K562 (cell line): ENCODE measurements at regions not wholly inside any gene's neighbourhood (a gene's known extent, or its start where the extent isn't known, plus 50 kb on each side); places are given as distances from the start of the nearest gene placed in this dataset.

ENCODE experiments used
- ATAC-seq: fragments of 200-7000 bp; cut with Tn5 transposase; 3 replicates; pipeline ENCODE4 v1.9.1; 2020; ENCODE audit warnings: moderate library complexity
- BruUV-seq: library from RNA; stranded (reverse); fragments of 400-500 nt; replicated peaks from 2 replicates; lab custom pipeline; 2021; lab: Mats Ljungman, UMichigan
- CTCF ChIA-PET: fragments of 300-600 bp; formaldehyde crosslinking; extraction: SDS; loops from one replicate; lab custom pipeline; 2021; ENCODE audit warnings: low intra/inter-chr PET ratio; lab: Yijun Ruan, JAX
- POLR2A ChIA-PET: fragments of 300-600, 350-650 bp; sonication (Branson Sonifier 250); formaldehyde crosslinking; extraction: SDS; loops from one replicate; lab custom pipeline; 2021; ENCODE audit warnings: antibody characterized with exemption, inconsistent platforms; lab: Yijun Ruan, JAX
- DNase-seq, 4 experiments: peaks; one replicate each; pipeline versions ENCODE4 v3.0.0 to v3.0.0-alpha.2; 2011 to 2018; ENCODE audit warnings: low spot score in 3 of 4, mixed read lengths in 3 of 4; ENCODE audit errors: extremely low read depth in 1 of 4
- FAIRE-seq: peaks from 2 replicates; lab custom pipeline; 2011; peaks lifted over from hg19 to GRCh38; lab: Jason Lieb, UNC
- H2AFZ ChIP-seq: 2 replicates; pipeline ENCODE4 v1.6.0; 2011; ENCODE audit warnings: low read depth, low read length, control low read depth, inconsistent platforms
- H3K27ac ChIP-seq: fragments of 200-600 bp; 3 replicates; pipeline ENCODE4 v1.8.0; 2011; ENCODE audit warnings: low read depth, mild to moderate bottlenecking, control low read depth, inconsistent platforms, low read length, moderate library complexity, mixed read lengths; ENCODE audit errors: extremely low read depth
- H3K27me3 ChIP-seq, 2 experiments: fragments of 300-600 bp in 1 of 2; 2 replicates in 1 of 2; 3 replicates in 1 of 2; pipeline versions ENCODE4 v1.6.0 to v1.8.0; 2011; ENCODE audit warnings: inconsistent platforms in 2 of 2, low read length in 2 of 2, mild to moderate bottlenecking in 1 of 2, mixed read lengths in 1 of 2, moderate library complexity in 1 of 2; ENCODE audit not compliant: control insufficient read depth in 2 of 2, insufficient read depth in 2 of 2
- H3K36me3 ChIP-seq: fragments of 300-600 bp; 3 replicates; pipeline ENCODE4 v1.8.0; 2011; ENCODE audit warnings: mild to moderate bottlenecking, low read length, inconsistent platforms; ENCODE audit not compliant: control insufficient read depth, insufficient read depth
- H3K4me1 ChIP-seq, 2 experiments: fragments of 200-600 bp in 1 of 2; replicated peaks in 1 of 2; 2 replicates in 1 of 2; 3 replicates in 1 of 2; pipeline versions ENCODE4 v1.5.1 to v1.8.0; 2011; ENCODE audit warnings: inconsistent platforms in 2 of 2, low read length in 2 of 2, mild to moderate bottlenecking in 1 of 2, mixed read lengths in 1 of 2, moderate library complexity in 1 of 2; ENCODE audit not compliant: control insufficient read depth in 2 of 2, insufficient read depth in 2 of 2
- H3K4me2 ChIP-seq: 2 replicates; pipeline ENCODE4 v1.6.1; 2011; ENCODE audit warnings: low read length, control low read depth, inconsistent platforms, mixed read lengths; ENCODE audit not compliant: insufficient read depth
- H3K4me3 ChIP-seq: fragments of 200-600 bp; sonication (generic), shearing (Covaris generic); 2 replicates; pipeline ENCODE4 v1.5.1; 2016; ENCODE audit warnings: control low read depth, inconsistent platforms
- H3K79me2 ChIP-seq: fragments of 200-600 bp; 3 replicates; pipeline ENCODE4 v1.8.0; 2011; ENCODE audit warnings: low read length, inconsistent platforms; ENCODE audit not compliant: control insufficient read depth, insufficient read depth
- H3K9ac ChIP-seq, 2 experiments: 2 replicates each; pipeline versions ENCODE4 v1.6.0 to v1.6.1; 2011; ENCODE audit warnings: low read depth in 2 of 2, low read length in 2 of 2, control low read depth in 1 of 2, inconsistent platforms in 1 of 2, mild to moderate bottlenecking in 1 of 2, mixed read lengths in 1 of 2; ENCODE audit not compliant: insufficient read depth in 1 of 2
- H3K9me1 ChIP-seq: one replicate; pipeline ENCODE4 v1.6.0; 2011; ENCODE audit warnings: inconsistent platforms, mild to moderate bottlenecking, low read length, moderate library complexity; ENCODE audit not compliant: control insufficient read depth, insufficient read depth
- H3K9me3 ChIP-seq: replicated peaks from 2 replicates; pipeline ENCODE4 v1.5.1; 2011; ENCODE audit warnings: low read depth, low read length, inconsistent platforms; ENCODE audit not compliant: control insufficient read depth, insufficient read depth
- H4K20me1 ChIP-seq: replicated peaks from 2 replicates; pipeline ENCODE4 v1.6.1; 2011; ENCODE audit warnings: low read length, inconsistent platforms, mixed read lengths; ENCODE audit not compliant: control insufficient read depth, insufficient read depth
- JUND ChIP-seq, 2 experiments: IDR thresholded peaks; 2 replicates in 1 of 2; 3 replicates in 1 of 2; pipeline ENCODE4 v1.6.1; 2011; ENCODE audit warnings: borderline replicate concordance in 2 of 2, low read depth in 2 of 2, low read length in 2 of 2, improper control_type of control experiment in 1 of 2, missing biosample characterization in 1 of 2, missing genetic modification characterization in 1 of 2, missing genetic modification reagents in 1 of 2
- NEUROD1 ChIP-seq: fragments of 150-350 bp; IDR thresholded peaks from 2 replicates; pipeline ENCODE4 v1.6.1; 2014; ENCODE audit warnings: borderline replicate concordance, low read length, low read depth; ENCODE audit not compliant: partially characterized antibody
- NFYB ChIP-seq: IDR thresholded peaks from 2 replicates; pipeline ENCODE4 v1.6.1; 2011; ENCODE audit warnings: mild to moderate bottlenecking, moderate library complexity; ENCODE audit not compliant: insufficient read length; ENCODE audit errors: extremely low read depth
- SOX6 ChIP-seq: fragments of 450-650 bp; IDR thresholded peaks from 2 replicates; pipeline ENCODE4 v1.6.1; 2014; ENCODE audit warnings: mild to moderate bottlenecking
- ZNF77 ChIP-seq: fragments of 250-450 bp; sonication (Bioruptor Pico); IDR thresholded peaks from 2 replicates; pipeline ENCODE4 v1.5.0; 2020
- WGBS: fragments of 100-300 bp; shearing (Covaris generic); methylation state at CpG from one replicate; pipeline ENCODE4 v1.1.6; 2016; ENCODE audit warnings: low coverage, mixed read lengths; ENCODE audit not compliant: insufficient coverage; ENCODE audit errors: missing lambda C conversion rate; 5-methylcytosine and 5-hydroxymethylcytosine counted together
- in situ Hi-C: fragments of 300-500 bp; cut with MboI; formaldehyde crosslinking; loops from 4 replicates; pipeline ENCODE4 v1.15.0; 2018; ENCODE audit warnings: inconsistent platforms, mixed read lengths
- intact Hi-C: fragments of 100-400 bp; cut with micrococcal nuclease; formaldehyde crosslinking; loops from 2 replicates; pipeline ENCODE4 v1.14.2; 2022
- TF ChIP-seq, protein P1 (sequence below), 3 experiments: fragments of 200-800 bp in 1 of 3; sonication (Bioruptor generic) in 1 of 3; sonication (generic) in 1 of 3; formaldehyde crosslinking in 1 of 3; IDR thresholded peaks; 2 replicates each; pipeline versions ENCODE4 v1.6.1 to v1.8.0; 2016 to 2022; ENCODE audit warnings: mild to moderate bottlenecking in 2 of 3, missing compliant biosample characterization in 2 of 3, missing genetic modification characterization in 2 of 3, missing genetic modification reagents in 1 of 3
- TF ChIP-seq, protein P2 (sequence below): sonication (generic); formaldehyde crosslinking; IDR thresholded peaks from 2 replicates; pipeline ENCODE4 v1.8.0; 2022; ENCODE audit warnings: missing genetic modification reagents, mild to moderate bottlenecking, moderate library complexity, borderline replicate concordance

DNA sequence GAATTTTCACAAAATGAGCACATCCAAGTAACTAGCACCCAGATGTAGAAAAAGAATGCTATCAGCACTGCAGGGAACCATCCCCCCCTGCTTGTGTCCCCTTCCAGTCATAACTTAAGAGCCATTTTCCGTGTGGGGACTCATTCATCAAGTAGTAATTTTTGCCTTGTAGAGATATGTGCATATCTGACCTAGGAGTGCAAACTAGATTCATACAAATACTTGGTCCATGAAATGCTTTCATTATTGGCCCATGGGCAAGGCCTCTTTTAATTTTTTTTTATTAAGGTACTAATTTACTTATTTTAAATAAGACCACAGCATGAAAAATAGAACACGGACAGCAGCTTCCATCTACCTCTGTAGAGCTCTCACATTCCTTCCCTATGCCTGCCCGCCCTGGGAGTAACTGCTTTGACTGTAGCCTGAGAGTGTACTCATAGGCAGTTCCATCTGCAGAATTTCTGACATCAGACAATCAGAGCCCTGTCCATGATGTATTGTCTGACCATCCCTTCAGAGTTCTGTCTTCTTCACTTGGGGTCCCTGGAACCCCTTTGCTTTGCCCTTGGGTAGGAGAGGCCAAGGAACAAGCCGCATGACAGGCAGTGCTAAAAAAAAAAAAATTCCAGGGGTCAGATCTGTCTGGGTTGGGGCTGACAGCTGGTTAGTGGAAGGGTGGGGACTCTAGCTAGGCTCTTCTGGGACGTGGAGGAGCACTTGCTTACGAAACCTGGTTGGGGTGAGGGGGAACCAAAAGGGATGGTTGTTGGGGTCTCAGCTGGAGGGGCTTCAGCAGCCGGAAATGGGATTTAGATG, 131.7 kb downstream of the C12orf75 start:
- in situ Hi-C loops (no loop called here), intact Hi-C loops (no loop called here)
- H3K9me1 ChIP-seq: no peaks in the 10 kb centered on the region
- H3K4me2 ChIP-seq: no peak overlapping the region
- ATAC-seq (no peak), DNase-seq (no peak), FAIRE-seq (no peak)
- H3K27me3 ChIP-seq: 0 out of 5 replicates have a peak, but pooled peaks cover 0 to 5% of the 10 kb centered on the region in 2 experiments
- no peaks in the 10 kb centered on the region for H3K79me2 ChIP-seq
- 3% methylated on average over 7 of the region's 7 CpGs for WGBS
- H3K4me3 ChIP-seq: no peak overlapping the region
- no peaks in the 10 kb centered on the region for H3K36me3 ChIP-seq
- no peaks in the 10 kb centered on the region for H3K9me3 ChIP-seq
- ChIA-PET POLR2A (interaction anchor here (0.6 kb wide), 1 partner anchor 44 kb away, joined by 3 read pairs; no protein-coding TSS in a partner anchor), CTCF (no interaction called here)
- H2AFZ ChIP-seq: no peak overlapping the region
- no peaks in the 10 kb centered on the region for H3K4me1 ChIP-seq
- no peaks in the 10 kb centered on the region for H4K20me1 ChIP-seq
- H3K27ac ChIP-seq: no peak overlapping the region
- TF ChIP-seq, protein P1, sequence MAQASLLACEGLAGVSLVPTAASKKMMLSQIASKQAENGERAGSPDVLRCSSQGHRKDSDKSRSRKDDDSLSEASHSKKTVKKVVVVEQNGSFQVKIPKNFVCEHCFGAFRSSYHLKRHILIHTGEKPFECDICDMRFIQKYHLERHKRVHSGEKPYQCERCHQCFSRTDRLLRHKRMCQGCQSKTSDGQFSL (CRISPR knock-in tag; IDR thresholded peaks at IDR 0.05): no peak
- TF ChIP-seq, protein P1 (tag; IDR thresholded peaks at IDR 0.05): no peak
- TF ChIP-seq ZNF77 (CRISPR knock-in tag) (no peak), JUND (IDR thresholded peaks at IDR 0.05; ENCODE audit: borderline replicate concordance, low read depth, low read length) (no peak), JUND (tag; IDR thresholded peaks at IDR 0.05; ENCODE audit: borderline replicate concordance, low read depth, low read length) (no peak), NFYB (no peak), SOX6 (no peak), NEUROD1 (no peak)
- TF ChIP-seq, protein P2, sequence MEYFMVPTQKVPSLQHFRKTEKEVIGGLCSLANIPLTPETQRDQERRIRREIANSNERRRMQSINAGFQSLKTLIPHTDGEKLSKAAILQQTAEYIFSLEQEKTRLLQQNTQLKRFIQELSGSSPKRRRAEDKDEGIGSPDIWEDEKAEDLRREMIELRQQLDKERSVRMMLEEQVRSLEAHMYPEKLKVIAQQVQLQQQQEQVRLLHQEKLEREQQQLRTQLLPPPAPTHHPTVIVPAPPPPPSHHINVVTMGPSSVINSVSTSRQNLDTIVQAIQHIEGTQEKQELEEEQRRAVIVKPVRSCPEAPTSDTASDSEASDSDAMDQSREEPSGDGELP: no peak
- no TSS peak for BruUV-seq
- H3K9ac ChIP-seq: no peak overlapping the region
